CD4-positive, alpha-beta T cell treated with Interleukin-12 subunit alpha and Interleukin-12 subunit beta, for 1 hour (primary cell): ENCODE measurements at regions not wholly inside any gene's neighbourhood (a gene's known extent, or its start where the extent isn't known, plus 50 kb on each side); places are given as distances from the start of the nearest gene placed in this dataset.
"Not testable (repeated sequence)": the region's sequence is repeated elsewhere in the genome, so short reads cannot be mapped to it uniquely, and the experiment has no call there.

ENCODE experiments used
- DNase-seq: peaks from one replicate; pipeline ENCODE4 v3.0.0-alpha.2; 2020

DNA sequence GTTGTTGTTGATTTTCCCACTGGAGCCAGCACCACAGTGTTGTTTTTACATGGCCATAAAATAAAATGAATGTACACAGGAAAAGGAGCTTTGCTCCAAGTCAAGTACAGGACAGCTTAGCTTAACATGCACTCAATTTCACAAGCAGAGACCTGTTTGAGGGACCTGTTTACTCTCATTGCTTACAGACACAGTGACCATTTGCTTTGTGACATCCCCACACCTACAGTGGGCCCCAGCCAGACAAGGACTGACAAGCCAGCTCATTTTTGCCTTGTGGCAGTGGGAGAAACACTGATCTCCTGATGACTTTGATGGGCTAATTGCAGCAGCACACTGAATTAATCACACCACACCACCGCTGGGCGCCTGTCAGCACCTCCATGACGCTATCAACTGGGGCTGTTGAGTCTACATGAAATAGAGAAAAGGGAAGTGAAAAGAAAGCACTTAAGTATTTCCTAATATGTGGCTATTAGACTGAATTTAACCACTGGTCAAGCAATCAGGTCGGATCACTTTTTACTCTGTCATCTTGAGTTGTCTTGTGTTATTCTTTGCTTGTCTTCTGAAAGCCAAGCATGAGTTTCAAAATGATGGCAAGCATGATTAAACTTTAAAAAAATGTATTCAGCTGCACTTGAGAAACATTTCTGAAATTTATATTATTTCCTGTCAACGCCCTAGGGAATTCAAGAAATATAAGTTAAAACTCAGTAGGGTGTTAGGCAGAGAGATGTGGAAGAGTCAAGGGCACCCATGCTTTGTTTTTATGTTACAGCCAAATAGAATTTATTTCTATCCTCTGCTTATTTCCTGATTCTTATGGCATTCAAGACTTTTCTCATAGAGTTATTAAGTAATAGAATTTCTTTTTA lies 557.7 kb downstream of the RAB28 start:
- no peak for DNase-seq

DNA sequence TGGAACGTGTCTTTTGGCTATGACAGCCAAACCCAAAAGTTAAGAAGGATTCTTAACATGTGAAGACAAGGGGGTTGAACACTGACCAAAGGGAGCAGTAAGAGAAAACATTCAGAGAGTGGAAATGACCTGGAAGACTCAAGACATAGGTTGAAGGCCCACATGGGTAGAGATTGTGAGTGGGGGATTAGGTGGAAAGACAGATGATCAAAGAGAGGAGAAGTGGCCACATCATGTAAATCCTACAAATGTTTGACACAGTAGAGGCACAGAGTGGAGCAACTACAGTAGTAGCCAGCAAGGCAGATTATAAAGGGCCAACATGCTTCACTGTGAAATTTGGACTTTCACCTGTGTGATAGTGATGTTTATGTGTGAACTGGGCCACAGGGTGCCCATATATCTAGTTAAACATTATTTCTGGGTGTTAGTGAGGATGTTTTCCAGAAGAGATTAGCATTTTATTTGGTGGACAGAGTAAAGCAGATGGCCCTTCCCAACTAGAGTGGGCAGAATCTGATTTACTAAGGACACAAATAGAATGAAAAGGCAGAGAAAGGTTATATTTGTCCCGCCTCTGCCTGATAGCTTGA lies 559.3 kb downstream of the RAB28 start:
- no peak for DNase-seq

DNA sequence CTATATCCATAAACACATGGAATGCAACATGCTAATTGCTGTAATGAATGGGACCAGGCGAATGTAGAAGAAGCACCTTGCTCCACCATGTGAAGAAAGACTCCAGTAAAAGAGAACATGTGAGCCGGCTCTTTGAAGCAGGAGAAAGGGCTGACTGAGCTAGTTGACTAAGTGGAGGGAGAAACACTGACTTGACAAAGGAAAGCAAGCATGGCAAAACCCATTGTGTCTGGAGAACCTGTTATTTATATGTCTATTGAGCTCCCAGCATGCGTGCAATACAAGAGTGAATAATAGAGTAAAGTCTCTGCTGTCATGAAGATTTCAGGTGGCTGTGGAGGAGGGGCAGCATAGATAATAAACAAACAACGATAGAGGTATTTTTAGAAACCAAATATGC lies 559.9 kb downstream of the RAB28 start:
- no peak for DNase-seq

DNA sequence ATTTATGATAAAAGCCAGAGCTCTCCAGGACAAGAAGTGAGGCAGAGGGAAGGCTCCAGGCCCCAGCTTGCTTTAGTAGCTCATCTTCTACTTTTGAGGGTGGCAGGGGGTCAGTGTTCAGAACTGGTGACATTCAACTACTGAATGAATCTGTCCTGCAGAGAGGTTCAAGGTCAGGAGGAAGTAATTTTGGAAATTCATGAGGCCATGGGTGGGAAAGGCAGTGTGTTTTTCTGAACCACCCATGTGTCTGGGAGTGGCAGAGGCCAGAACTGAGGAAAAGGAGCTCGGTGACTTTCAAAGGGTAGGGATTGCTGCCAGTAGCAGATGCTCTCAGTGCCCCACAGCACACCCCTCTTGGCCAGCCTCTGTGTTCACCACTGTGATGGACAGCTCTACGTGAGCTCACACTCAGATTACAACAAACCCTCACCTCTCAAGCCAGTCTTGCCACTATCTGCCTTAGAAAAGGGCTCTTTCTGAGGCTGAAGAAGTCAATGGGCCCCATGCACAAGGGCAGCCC lies 571.2 kb downstream of the RAB28 start:
- DNase-seq: no peak

DNA sequence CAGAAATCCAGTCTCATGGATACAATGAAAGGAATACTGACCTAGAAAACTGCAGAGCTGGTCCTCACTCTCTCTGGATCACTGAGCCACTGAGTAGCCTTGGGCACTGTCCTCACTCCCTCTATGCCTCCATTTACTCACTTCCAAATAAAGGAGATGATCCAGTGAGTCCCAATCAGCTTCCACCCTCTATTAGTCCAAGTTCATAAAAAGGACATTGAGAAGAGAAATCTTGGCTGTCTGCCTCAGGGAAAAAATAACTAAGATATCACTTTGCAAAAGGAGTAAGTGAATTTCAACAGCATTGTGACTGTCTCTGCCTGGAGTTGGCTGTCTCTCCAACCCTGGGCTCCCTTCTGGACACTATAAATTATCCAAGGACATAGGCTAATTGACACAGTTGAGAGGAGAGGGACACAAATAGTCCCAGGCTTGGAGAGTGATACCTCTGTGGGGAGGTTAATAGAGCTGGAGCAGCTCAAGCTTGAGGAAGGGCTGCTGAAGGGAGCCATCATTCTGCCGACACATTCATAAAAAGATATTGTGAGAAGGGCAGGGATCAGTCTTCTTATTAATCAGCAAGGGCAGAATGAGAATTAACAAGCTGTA lies 572.3 kb downstream of the RAB28 start:
- no peak for DNase-seq

DNA sequence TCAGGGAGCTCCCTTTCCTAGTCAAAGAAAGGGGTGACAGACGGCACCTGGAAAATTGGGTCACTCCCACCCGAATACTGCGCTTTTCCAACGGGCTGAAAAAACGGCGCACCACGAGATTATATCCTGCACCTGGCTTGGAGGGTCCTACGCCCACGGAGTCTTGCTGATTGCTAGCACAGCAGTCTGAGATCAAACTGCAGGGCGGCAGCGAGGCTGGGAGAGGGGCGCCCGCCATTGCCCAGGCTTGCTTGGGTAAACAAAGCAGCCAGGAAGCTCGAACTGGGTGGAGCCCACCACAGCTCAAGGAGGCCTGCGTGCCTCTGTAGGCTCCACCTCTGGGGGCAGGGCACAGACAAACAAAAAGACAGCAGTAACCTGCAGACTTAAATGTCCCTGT lies 580.5 kb downstream of the RAB28 start:
- DNase-seq: not testable (repeated sequence)

DNA sequence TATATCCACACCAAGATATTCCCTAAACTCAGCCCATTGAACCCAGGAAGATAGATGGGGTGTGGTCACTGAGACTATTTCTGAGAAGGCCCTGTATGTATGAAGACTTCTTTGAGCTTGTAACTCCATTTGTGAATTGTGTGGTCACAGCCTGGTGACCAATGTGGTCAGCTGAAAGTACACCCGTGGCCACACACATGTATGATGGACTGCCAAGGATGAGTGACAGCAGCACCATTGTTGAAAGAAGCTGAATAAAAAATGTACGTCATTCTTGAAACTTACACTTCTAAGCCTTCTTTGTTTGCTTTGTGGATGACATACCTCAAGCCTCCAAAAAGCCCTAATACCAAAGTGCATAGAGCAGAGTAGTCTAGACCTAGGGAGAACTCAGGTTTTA lies 581.4 kb downstream of the RAB28 start:
- no peak for DNase-seq

DNA sequence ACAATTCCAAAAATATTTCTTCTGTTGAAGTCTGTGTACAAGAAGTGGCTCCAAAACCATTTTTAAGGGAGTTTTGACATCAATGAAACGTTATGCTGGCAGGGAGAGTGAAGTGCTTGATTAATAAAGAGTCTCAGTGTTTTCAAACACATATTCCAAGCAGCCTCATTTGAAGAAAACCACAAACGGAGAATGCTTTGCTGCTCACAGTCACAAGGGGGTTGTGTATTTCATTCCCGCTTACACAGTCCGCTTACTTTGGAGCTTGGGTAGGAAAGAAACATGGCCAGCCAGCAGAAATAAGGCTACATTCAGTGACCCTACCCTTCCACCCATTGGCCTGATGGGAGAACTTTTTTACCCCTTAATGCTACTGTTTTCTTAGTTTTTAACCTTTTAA lies 586.2 kb downstream of the RAB28 start:
- DNase-seq: no peak

DNA sequence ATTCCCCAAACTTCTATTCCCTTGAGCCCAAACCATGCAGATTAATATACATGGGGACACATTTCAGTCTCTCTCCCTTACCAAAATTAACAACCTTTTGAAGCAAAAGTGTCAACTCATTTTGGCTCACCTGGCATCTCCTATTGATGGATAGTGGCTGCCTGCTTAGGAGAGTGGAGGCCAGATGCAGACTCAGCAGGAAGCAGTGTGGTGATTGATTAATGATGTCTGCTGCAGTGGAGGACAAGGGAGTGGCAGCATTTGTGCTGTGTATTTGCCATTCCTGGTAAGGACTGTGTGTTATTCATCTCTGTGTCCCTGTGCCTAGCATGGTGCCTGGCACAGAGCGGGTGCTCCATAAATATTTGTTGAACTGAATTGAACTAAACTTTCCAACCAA lies 590.1 kb downstream of the RAB28 start:
- no peak for DNase-seq

DNA sequence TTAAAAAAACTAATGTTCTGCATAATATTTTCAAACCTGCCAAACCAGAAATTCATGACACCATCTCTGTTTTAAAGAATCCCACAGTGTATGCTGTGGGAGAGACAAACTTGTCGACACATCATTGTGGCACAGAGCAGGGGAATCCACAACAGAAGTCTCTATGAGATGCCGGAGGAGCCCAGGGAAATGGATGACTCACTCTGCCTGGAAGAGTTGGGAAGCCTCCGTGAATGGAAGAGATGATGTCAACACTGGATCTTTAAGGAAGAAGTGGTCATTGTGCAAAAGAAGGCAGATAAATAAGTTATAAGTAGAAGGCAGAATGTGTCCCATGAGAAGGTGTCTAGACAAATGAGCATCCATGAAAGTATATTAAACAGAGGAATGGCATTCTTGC lies 595.1 kb downstream of the RAB28 start:
- no peak for DNase-seq

DNA sequence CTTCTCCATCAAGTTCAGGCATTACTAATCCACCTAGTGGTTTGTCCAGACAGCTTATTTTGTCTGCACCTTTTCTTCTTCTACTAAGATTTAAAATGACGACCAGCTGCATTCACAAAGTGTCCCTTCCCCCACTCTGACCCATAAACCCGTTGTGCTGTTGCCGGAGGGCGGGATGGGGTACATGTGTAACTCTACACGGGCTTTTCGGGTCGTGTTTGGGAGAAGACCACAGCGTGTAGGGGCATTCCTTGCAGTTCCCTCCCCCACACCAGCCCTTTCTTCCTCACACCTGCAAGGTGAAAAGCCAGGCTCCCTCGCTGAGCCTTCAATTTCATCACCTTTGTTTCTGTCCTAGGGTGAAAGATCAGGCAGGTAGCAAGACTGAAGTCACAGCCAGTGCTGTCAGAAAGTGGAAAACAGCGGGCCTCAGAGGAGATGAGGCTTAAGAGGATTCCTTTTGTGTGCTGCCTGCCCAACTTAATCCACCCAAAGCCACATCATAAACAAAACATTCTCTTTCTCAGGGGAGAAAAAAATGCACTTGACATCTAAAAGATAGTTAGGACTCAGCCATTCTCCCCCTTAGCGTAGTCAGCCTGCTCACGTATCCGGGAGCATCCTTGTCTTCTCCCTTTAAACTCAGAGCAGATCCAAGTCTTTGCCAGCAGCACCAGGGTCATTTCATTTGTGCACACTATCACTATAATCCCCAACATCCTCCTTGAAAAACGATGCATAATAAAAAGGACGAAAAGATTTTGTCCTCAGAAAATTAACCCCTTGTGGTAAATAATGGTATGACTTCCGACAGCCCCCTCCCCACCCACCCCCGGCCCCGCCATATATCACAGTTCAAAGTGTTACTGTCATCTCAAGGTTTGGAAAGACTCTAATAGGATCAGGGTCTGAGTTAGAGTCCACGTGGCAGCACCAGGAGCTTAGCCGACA lies 599.0 kb downstream of the RAB28 start:
- DNase-seq: no peak

DNA sequence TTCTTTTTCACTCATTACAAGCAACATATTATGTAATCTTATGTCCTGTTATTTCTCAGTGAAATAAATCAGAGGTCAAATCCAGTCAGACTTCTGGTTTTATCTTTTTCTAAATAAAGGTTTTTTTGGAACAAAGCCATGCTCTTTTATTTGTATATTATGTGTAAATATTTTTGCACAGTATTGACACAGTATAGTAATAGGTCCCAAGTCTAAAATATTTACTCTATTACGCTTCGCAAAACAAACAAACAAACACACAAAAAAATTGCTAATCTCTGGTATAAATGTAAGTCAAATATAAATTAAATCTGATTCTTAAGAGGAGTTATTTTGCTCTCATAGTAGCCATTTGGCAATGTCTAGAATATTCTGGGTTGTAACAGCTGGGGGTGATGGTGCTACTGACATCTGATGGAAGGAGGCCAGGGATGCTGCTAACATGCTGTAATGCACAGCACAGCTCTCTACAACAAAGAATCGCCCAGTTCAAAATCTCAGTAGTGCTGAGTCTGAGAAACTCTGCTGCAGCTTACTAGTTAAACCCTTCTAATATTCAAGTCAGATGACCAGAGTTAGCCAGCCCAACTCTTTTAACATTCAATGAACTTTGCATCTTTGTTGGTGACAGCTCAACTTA lies 602.1 kb downstream of the RAB28 start:
- DNase-seq: no peak

DNA sequence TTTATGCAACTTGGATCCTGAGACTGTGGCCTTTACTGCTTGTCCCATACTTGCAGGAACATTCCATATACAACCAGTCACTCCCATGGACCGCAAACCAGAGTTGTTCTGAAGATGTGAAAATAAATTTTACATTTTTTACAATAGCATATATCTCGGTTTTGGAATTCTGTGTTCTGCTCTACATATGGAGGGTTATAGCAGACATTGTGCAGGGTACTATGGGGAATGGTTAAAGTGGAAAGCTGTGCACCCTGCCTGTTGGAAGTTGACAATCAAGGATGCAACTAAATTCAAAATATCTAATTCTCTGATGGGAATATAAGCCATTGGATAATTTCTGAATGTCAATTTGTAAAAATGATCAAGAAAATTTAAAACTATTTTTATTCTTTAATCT lies 603.3 kb downstream of the RAB28 start:
- no peak for DNase-seq

DNA sequence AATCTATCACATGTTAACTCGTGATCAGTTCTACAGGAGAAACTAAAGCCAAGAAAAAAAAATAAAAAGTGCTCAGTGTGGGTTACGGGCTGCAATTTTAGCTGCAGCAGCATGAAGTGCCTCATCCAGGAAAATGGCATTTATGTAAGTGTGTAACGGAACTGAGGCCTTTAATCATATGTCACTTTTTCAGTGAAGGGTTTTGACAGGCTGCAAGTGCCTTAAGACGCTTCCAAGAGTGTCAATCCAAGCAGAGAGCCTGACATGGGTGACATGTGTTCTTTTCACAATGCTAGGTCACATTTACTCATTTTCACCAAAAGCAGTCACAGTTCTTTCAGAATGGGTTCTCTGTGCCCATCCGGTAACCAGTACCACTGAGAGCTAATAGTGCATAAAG lies 604.6 kb downstream of the RAB28 start:
- DNase-seq: no peak

DNA sequence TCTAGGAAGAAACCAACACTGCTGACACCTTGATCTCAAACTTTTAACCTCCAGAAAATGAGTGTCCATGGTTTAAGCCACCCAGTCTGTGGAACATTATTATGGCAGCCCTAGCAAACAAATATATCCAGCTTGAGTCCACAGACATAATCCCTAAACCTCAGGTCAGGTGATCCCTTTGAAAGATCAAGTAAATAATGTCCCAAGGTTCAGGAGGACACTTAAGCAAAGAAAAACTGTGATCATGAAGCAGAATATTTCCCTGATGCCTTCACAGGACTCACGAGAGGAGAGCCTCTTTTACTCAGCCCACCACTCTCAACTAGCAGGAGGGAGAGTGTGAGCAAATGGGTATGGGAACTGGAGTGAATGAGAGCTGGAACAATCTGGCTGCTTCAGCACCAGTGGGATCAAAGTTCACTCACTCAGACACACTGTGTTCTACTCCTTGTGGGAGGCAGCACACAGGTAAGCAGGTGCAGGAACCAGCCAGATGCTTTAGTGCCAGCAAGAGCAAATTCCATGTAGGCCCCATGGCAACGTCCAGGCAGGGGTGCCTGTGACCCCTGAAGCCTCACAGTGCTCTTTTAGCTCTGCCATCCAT lies 608.4 kb downstream of the RAB28 start:
- DNase-seq: no peak

DNA sequence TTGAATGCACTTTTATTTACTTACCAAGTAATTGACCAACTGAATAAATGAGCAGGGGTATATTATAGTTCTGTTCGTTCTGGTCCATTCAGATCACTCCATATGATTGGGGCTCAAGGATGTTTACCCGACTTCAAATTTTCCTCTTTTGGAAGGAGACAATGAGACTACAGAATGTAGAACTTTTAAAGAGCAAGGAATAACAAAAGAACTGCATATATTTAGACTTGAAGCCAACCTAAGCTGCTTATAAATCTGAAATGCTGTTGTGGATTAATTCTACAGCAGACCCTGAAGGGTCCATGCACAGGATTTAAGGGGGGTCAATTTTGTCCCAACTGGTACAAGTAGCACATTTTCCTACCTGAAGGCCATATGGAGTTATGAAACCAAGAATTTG lies 610.8 kb downstream of the RAB28 start:
- no peak for DNase-seq

DNA sequence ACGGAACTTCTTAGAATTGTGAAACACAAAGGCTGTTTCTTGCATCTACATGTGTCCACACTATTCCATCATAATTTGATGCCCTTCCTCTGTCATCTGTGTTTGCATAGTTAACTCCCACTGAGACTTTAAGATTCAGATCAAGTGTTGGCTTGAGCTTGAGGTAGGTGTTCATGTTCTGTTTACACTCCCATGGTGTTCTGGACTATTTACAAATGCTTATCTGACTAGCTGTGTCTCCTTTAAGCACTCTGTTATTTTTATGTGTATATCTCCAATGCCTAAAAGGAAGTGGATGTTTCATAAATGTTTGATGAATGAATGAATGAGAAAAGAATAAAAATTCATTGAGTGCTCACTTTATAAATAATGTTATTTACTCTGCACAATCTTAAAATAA lies 622.7 kb downstream of the RAB28 start:
- no peak for DNase-seq

DNA sequence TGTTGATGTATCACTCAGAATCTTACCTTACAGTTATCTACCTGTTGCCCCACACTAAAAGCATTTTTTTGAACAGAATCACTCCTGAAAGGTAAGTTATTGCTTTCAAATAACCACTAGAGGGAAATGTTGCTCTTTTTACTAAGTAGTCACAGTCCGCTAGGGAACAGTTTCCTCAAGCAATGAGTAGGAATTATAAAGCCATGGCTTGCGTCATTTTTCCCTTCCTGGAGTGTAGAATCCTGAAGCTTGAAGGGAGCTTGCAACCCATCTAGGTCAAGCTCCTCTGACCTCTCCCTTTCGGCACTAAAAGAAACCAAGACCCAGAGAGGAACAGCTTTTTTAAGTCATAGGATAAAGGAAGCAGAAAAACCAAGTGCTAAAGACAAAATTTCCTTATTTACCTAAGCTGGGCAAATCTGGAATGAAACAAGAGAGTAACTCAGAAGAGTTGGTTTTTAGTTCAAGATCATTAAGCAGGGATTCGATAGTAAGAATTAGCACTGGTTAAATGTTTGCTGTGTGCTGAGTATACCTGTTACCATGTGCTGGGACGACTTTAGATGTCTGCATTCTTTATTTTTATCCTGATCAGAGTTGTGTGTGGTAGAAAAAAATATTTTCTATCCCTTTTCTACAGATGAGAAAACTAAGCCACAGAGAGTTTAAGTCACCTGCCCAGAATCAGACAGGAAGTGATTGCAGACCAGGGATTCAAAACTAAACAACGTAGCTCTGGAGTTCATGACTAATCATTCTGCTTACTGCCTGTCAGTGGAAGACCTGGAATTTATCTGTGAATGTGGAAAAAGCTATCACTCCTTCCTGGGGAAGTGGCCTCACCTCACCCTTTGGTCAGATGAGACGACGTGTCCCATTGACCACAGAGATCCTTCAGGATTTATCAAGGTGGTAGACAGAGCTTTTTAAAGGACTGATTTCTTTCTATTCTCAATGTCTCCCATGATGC lies 631.5 kb downstream of the RAB28 start:
- no peak for DNase-seq

DNA sequence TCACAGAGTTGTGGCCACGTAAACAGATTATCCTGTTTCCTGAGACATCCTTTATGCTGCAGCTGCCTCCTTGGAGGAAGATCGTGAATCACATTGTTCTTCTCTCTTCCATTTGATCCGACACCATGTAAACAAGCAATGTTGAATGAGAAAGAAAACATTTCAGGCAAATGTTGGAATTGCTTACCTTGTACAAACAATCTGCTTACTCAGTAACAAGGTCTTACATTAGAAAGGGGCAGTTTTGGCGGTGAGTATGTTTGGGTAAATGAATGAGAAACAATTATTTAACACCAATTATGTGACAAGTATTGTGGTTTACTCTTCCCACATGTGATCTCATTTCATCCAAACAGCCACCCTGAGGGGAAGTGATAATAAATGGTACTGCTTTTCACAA lies 637.8 kb downstream of the RAB28 start:
- no peak for DNase-seq

DNA sequence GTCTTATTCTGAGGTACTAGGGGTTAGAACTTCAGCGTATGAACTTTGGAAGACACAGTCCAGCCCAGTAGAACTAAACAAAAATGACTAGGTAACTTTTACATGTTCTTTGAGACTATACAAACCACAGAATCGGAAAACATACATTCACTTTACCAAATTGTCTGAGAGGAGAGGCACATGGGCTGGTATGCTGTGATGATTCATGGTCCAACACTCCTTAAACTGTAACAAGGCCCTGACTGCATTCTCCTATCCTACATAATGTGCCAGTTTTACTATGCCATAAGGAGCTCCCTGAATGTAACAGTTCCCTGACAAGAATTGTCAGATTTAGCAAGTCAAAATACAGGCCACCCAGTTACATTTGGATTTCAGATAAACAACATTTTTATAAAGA lies 640.0 kb downstream of the RAB28 start:
- DNase-seq: no peak

DNA sequence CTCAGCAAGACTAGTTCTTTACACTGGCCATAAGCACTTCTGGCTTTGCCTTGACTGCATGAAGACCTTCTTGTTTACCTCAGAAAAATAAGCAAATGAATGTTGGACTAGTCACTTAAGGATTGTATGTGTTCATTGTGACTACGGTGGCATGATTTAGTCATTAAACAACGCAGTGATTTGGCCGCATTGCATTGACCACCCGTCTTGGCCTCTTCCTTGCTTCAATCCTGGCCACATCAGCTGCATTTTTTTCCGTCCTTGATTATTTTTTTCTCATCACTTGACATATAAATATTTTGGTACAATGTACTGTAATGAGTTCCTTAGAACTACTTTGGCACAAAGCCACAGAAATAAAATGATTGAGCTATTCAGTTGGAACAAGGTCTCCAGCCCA lies 656.2 kb downstream of the RAB28 start:
- no peak for DNase-seq
